Mononuclear cell (primary cell): ENCODE measurements at regions not wholly inside any gene's neighbourhood (a gene's known extent, or its start where the extent isn't known, plus 50 kb on each side); places are given as distances from the start of the nearest gene placed in this dataset.
"Not testable (repeated sequence)": the region's sequence is repeated elsewhere in the genome, so short reads cannot be mapped to it uniquely, and the experiment has no call there.

Source experiments
- H3K27me3 ChIP-seq: 2 replicates; pipeline ENCODE4 v1.6.0; 2011; ENCODE audit warnings: low read length, control low read depth; ENCODE audit not compliant: insufficient read depth
- H3K4me1 ChIP-seq: 2 replicates; pipeline ENCODE4 v1.5.1; 2011; ENCODE audit warnings: mild to moderate bottlenecking, low read length, control low read depth; ENCODE audit not compliant: insufficient read depth
- H3K4me3 ChIP-seq: 2 replicates; pipeline ENCODE4 v1.5.1; 2011; ENCODE audit warnings: mild to moderate bottlenecking, low read length, moderate library complexity
- H3K9me3 ChIP-seq: 2 replicates; pipeline ENCODE4 v1.5.1; 2011; ENCODE audit warnings: low read depth, mild to moderate bottlenecking, control low read depth, low read length

DNA sequence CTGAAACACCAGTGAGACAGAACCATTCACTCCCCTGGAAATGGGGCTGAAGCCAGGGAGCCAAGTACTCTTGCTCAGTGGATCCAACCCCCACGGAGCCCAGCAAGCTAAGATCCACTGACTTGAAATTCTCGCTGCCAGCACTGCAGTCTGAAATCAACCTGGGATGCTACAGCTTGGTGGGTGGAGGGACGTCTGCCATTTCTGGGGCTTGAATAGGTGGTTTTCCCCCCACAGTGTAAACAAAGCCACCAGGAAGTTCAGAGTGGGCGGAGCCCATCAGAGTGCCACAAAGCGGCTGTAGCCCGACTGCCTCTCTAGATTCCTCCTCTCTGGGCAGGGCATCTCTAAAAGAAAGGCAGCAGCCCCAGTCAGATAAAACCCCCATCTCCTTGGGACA lies 292.8 kb downstream of the LNPK start:
- H3K9me3 ChIP-seq: no peaks in the 10 kb centered on the region
- peaks cover 3% of the 10 kb centered on the region for H3K27me3 ChIP-seq
- H3K4me3 ChIP-seq: no peak overlapping the region
- no peaks in the 10 kb centered on the region for H3K4me1 ChIP-seq

DNA sequence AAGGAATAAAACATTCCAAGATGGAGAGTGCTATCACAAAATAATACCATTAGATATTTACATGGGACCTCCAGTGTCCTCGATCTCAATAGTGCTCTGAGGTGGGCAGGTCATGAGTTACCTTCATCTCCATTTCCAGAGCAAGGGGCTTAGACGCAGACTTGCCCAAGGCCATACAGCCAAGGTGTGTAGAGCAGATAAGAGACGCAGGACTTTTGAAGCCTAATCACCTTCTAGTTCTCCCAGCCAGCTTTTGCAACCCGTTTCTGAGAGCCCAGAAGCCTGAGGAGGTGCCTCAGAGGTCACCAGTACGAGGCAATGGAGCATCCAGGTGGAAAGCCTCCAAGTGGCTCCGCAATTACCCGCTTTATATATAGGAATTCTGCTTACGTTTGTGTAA lies 294.7 kb downstream of the LNPK start:
- Histone ChIP-seq H3K4me1 (no peaks in the 10 kb centered on the region), H3K4me3 (no peak overlapping the region), H3K27me3 (peaks cover 3% of the 10 kb centered on the region), H3K9me3 (no peaks in the 10 kb centered on the region)

DNA sequence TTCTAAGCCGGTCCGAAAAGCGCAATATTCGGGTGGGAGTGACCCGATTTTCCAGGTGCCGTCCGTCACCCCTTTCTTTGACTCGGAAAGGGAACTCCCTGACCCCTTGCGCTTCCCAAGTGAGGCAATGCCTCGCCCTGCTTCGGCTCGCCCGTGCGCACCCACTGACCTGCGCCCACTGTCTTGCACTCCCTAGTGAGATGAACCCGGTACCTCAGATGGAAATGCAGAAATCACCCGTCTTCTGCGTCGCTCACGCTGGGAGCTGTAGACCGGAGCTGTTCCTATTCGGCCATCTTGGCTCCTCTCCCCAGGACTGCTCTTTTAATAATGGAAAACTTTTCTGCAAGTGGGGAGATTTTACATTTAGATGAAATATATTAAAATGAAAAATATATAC lies 297.5 kb downstream of the LNPK start:
- H3K4me3 ChIP-seq, H3K27me3 ChIP-seq, H3K9me3 ChIP-seq, H3K4me1 ChIP-seq: not testable (repeated sequence)

DNA sequence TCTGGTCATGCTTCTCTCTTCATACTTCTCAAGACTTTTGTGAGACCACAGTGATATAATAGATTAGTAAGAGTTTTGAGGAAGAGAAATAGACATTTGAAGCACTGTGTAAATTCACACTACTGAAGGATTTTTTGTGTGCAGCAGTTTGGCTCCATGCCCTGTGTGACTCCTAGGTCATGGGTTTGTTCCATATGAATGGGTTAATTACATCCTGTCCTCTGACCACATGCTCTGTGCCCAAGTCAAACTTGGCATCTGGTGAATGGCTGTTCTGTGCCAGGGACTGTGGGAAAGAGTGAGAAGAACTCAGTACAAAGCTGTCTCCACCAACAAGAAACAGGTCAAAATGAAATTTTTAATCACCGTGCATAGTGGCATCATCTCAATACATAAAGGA lies 304.0 kb downstream of the LNPK start:
- Histone ChIP-seq H3K27me3 (peaks cover 17% of the 10 kb centered on the region), H3K4me1 (no peaks in the 10 kb centered on the region), H3K9me3 (no peaks in the 10 kb centered on the region), H3K4me3 (no peak overlapping the region)

DNA sequence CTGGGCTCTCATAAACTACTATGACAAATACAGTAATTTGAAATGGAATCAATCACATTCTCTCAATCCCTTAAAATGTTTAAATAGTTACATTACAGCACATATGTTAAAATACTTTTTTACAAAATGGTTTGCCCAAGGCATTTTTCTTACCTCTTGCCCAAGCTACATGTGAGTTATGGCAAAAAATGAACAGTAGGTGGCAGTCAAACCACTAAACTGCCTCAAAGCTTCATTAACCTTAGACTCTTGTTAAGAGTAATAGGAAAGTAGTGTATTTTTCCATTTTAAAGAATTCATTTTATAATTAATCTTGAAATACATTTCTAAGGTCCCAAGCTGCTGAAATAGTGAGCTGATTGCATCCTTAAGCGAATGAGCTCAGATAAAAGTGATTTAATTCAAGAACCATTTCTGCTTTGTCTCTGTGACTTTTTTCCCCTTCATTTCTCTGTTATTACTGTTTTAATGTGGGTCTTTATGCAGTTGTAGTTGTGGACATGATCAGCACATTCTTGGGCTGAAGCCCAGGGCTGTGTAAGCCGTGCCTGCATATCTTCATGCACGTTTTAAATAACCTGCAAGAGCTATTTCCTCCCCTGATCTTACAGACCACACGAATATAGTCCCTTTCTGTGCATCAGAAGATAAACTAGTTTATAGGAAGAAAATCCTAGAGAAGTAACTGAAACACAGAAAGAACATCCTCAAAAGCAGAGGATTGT lies 311.8 kb downstream of the LNPK start:
- peaks cover 12% of the 10 kb centered on the region for H3K27me3 ChIP-seq
- no peak overlapping the region for H3K4me3 ChIP-seq
- no peaks in the 10 kb centered on the region for H3K9me3 ChIP-seq
- H3K4me1 ChIP-seq: no peaks in the 10 kb centered on the region

DNA sequence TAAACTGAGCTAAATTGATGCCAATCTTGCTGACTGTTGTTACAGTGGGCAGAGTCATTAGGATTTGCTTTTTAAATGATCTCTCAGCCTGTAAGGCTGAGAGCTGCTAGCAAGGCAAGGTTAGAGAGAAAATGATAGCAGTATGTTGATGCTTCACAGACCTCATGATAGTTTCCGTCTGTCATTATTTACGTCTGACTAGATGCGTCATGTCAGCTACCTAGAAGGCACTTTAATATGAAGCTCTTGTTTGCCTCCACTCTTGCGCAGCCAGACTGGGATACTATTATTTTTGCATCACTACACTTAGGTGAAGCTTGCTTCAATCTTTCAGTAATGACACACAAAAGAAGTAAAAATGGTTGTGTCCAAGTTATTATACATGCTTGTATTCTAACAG lies 313.8 kb downstream of the LNPK start:
- peaks cover 5% of the 10 kb centered on the region for H3K27me3 ChIP-seq
- H3K4me1 ChIP-seq: no peaks in the 10 kb centered on the region
- no peaks in the 10 kb centered on the region for H3K9me3 ChIP-seq
- no peak overlapping the region for H3K4me3 ChIP-seq

DNA sequence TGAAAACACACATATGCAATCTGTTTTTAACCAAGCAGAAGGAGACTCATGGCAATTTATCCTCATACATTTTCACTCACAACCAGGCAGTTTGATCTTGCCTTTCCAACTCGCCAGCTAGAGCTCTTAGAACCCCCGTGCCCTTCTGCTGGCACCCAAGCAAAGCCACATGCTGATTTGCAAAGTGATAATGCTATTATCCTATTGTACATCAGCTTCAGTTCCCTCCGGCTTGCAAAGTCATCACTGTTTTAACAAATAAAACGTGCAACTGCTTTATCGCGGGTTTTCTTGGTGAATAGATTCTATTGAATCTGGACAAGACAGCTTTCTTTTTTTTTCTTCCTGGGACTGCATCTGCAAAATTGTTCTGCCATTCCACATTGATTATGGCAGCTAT lies 314.6 kb downstream of the LNPK start:
- Histone ChIP-seq H3K9me3 (no peaks in the 10 kb centered on the region), H3K4me3 (no peak overlapping the region), H3K4me1 (no peaks in the 10 kb centered on the region), H3K27me3 (peaks cover 5% of the 10 kb centered on the region)

DNA sequence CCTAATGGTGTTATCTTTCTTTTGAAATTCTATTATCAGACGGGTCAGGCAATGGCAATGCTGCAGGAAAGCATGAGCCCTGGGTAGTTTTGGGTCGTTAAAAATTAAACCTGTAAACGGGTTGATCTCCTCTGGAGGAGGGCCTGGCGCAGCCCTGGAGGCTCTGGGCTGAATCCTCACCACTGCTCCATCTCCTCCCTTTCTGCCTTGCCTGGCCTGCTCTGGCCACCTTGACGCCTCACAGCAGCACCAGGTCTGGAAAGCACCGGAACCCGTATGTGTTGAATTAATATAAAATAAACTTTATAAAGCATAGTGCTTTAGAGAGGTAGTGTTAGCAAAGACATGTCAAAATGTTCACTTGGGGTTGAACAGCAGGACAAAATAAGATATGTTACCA lies 316.1 kb downstream of the LNPK start:
- Histone ChIP-seq H3K4me3 (no peak overlapping the region), H3K27me3 (peaks cover 5% of the 10 kb centered on the region), H3K4me1 (no peaks in the 10 kb centered on the region), H3K9me3 (no peaks in the 10 kb centered on the region)

DNA sequence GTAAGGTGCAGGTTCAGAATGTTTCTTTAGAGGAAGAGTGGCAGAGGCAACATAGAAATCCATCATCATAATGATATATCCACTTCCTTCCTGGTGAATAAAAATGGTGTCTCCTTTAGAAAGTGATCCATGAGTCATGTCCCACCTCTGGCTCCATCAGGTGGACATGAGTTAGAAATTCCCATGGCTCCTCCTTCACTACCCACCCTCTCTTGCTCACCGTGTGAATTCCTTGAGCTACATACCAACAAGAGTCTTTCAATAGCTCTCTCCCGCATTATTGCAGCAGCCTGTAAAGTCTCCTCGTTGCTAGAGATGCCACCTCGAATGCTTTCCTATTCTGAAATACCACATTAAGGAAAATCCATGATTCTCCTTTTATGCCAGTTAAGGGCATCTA lies 317.6 kb downstream of the LNPK start:
- H3K9me3 ChIP-seq: no peaks in the 10 kb centered on the region
- peaks cover 5% of the 10 kb centered on the region for H3K27me3 ChIP-seq
- H3K4me3 ChIP-seq: no peak overlapping the region
- H3K4me1 ChIP-seq: no peaks in the 10 kb centered on the region

DNA sequence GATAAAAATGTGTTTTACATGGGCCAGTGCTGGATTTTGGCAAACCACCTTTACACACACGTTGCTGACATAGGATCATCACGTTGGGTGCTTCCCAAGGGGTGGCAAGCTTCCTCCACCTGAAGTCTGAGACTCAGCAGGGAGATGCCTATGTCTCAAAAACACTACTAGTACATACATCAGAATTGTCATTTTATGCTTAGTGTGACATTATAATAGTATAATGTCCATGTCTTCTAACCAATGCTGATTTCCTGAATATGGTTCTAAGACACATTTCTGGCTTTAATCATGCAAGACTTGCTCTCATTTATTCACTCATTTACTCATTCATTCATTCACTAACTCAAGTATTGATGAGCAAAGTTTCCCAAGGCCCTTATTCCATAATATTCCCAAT lies 322.3 kb downstream of the LNPK start:
- H3K27me3 ChIP-seq: no peaks in the 10 kb centered on the region
- no peaks in the 10 kb centered on the region for H3K9me3 ChIP-seq
- no peak overlapping the region for H3K4me3 ChIP-seq
- H3K4me1 ChIP-seq: no peaks in the 10 kb centered on the region

DNA sequence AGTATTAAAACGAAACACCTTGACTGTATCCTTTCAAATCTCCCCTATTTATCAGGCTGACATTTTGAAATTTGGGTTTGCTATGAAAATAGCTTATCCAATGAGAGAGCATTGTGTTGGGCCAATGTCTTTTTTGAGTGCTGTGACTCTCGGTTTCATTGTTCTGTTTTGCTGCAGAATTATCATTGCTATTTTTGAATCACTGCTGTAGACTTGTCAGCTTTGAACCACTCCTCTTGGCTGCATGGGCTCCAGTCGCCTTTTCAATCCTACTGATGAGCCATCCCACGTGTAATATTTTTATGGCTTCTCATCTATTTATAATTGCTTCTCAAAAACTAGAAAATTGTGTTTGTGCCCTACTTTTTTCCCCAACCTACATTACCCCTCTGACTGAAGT lies 322.8 kb downstream of the LNPK start:
- Histone ChIP-seq H3K27me3 (no peaks in the 10 kb centered on the region), H3K4me3 (no peak overlapping the region), H3K4me1 (no peaks in the 10 kb centered on the region), H3K9me3 (no peaks in the 10 kb centered on the region)

DNA sequence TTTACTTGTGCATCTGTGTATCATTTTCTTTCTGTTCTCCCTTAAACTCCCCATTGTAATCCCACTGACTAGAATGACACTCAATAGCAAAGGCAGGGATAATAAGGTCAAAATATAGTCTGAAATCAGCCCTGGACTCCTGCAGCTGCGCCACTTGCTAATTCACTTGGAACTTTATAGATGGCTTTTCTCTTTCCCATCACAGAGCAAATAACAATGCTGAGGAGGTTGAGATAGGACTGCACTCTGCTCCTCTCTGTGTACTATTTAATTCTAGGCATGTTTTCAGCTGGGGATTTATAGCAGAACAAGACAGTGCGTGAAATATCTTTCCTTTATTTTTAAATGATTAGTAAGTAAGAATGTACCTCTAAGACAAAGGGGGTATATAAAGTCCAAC lies 324.2 kb downstream of the LNPK start:
- H3K4me3 ChIP-seq: no peak overlapping the region
- H3K4me1 ChIP-seq: no peaks in the 10 kb centered on the region

DNA sequence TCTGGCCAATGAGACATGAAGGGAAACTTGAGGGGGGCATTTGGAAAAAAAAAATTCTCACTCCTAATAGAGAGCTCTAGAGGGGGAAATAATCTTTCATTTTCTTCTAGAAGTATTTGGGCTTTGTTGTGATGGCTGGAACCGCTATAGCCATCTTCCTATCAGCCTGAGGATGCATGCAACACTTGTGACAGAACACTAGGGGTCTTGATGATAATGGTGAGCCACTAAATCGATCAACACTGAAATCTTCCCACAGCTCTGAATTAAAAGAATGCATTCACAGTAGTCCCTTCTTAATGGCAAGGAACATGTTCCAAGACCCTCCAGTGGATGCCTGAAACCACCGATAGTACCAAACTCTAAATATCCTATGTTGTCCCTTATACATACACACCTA lies 325.3 kb downstream of the LNPK start:
- H3K4me1 ChIP-seq: no peaks in the 10 kb centered on the region
- H3K4me3 ChIP-seq: no peak overlapping the region
- no peaks in the 10 kb centered on the region for H3K27me3 ChIP-seq
- H3K9me3 ChIP-seq: no peaks in the 10 kb centered on the region

More for the DNA sequence above, 324.2 kb downstream of the LNPK start:
- Histone ChIP-seq H3K9me3 (no peaks in the 10 kb centered on the region), H3K27me3 (no peaks in the 10 kb centered on the region)

DNA sequence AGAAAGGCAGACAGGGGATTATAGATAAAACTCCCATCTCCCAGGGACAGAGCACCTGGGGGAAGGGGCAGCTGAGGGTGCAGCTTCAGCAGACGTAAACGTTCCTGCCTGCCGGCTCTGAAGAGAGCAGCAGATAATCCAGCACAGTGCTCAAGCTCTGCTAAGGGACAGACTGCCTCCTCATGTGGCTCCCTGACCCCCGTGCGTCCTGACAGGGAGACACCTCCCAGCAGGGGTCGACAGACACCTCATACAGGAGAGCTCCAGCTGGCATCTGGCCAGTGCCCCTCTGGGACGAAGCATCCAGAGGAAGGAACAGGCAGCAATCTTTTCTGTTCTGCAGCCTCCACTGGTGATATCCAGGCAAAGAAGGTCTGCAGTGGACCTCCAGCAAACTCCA lies 333.3 kb downstream of the LNPK start:
- not testable (repeated sequence) for H3K27me3 ChIP-seq, H3K4me1 ChIP-seq, H3K9me3 ChIP-seq, H3K4me3 ChIP-seq

DNA sequence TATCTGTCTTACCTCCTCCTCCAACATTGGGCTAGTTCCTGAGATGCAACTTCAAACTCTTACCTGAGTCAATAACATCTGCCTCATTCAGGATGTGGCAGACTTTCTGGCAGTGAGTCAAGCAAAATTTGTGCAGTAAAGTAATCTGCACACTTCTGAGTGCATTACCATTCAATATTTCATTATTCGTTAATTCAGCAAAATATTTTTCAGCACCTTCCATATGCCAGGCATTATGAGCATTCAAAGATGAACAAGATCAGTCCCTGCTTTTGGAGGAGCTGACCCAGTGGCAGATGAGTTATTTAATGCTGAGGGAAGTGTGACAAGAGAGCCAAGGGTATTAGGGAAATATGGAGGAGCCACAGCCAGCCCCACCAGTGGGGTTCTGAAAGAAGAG lies 339.7 kb downstream of the LNPK start:
- no peaks in the 10 kb centered on the region for H3K9me3 ChIP-seq
- H3K27me3 ChIP-seq: no peaks in the 10 kb centered on the region
- H3K4me3 ChIP-seq: no peak overlapping the region
- no peaks in the 10 kb centered on the region for H3K4me1 ChIP-seq

DNA sequence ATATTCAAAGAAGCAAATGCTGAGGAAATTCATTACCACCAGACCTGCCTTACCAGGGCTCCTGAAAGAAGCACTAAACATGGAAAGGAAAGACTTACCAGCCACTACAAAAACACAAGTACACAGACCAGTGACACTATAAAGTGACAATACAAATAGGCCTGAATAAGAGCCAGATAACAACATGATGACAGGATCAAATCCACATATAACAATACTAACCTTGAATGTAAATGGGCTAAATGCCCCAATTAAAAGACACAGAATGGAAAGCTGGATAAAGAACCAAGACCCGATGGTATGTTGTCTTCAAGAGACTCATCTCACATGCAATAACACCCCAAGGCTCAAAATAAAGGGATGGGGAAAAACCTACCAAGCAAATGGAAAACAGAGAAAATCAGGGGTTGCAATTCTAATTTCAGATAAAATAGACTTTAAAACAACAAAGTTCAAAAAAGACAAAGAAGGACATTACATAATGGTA lies 353.4 kb downstream of the LNPK start:
- Histone ChIP-seq H3K9me3 (peaks cover 16% of the 10 kb centered on the region), H3K4me1 (no peaks in the 10 kb centered on the region), H3K27me3 (no peaks in the 10 kb centered on the region), H3K4me3 (no peak overlapping the region)
